ENCODE measurements at regions not wholly inside any gene's neighbourhood (a gene's known extent, or its start where the extent isn't known, plus 50 kb on each side); places are given as distances from the start of the nearest gene placed in this dataset.
A peak's percentile ranks its signal among the peaks of the same experiment; 100 is the strongest.

GRCh38 chr2:155630760-155631159, 701.8 kb downstream of the NR4A2 start:
- H3K9me3 ChIP-seq (ENCODE audit: control insufficient read depth in 2 of 2, low read length in 2 of 2): no peaks in the 10 kb centered on the region
- DNase-seq (no peak), ATAC-seq (ENCODE audit: low read depth in 2 of 2) (no peak)
- Mint-ChIP-seq H3K4me3 (no peak overlapping the region), H3K27ac (no peak overlapping the region), H3K9me3 (peaks cover 0 to 7% (median 0%) of the 10 kb centered on the region in 7 donors), H3K36me3 (no peaks in the 10 kb centered on the region), H3K27me3 (no peaks in the 10 kb centered on the region), H3K4me1 (no peaks in the 10 kb centered on the region)
- no peaks in the 10 kb centered on the region for H3K4me1 ChIP-seq (ENCODE audit: control insufficient read depth, insufficient read depth, low read length, poor library complexity, severe bottlenecking)
- H3K4me3 ChIP-seq (ENCODE audit: low read depth, low read length): no peak overlapping the region
- H3K27me3 ChIP-seq (ENCODE audit: control insufficient read depth, insufficient read depth, low read length): no peaks in the 10 kb centered on the region
- no peak overlapping the region for H3K27ac ChIP-seq (ENCODE audit: insufficient read depth, low read length, poor library complexity, severe bottlenecking)
- no peaks in the 10 kb centered on the region for H3K36me3 ChIP-seq (ENCODE audit: control insufficient read depth, insufficient read depth, low read length)

DNA sequence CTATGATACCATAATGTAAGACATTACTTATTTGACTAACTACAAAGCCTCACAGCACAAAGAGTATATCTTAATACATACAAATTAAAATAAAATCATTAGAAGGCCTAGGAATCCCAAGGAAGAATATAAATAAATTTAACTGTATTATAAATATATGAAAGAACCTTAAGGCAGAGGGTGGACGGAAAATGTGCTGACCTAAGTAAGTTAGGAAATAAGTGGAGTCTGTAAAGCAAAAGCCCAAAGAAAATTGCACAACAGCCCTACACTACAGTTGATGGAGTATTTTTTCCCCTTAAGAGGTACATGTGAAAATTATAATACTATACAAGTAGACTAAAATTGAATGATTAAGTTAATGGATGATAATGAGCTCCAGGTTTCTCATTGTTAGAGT, 710.1 kb downstream of the NR4A2 start:
- no peaks in the 10 kb centered on the region for H3K27me3 ChIP-seq (ENCODE audit: control insufficient read depth, insufficient read depth, low read length)
- H3K9me3 Mint-ChIP-seq: peaks cover 0 to 4% (median 0%) of the 10 kb centered on the region in 7 donors
- H3K4me1 ChIP-seq (ENCODE audit: control insufficient read depth, insufficient read depth, low read length, poor library complexity, severe bottlenecking): no peaks in the 10 kb centered on the region
- H3K4me1 Mint-ChIP-seq: no peaks in the 10 kb centered on the region
- no peak overlapping the region for H3K27ac ChIP-seq (ENCODE audit: insufficient read depth, low read length, poor library complexity, severe bottlenecking)
- no peaks in the 10 kb centered on the region for H3K9me3 ChIP-seq (ENCODE audit: control insufficient read depth in 2 of 2, low read length in 2 of 2)
- H3K4me3 ChIP-seq (ENCODE audit: low read depth, low read length): no peak overlapping the region
- no peak overlapping the region for H3K27ac Mint-ChIP-seq
- ATAC-seq (ENCODE audit: low read depth in 2 of 2) (no peak), DNase-seq (no peak)
- H3K4me3 Mint-ChIP-seq: no peak overlapping the region
- H3K27me3 Mint-ChIP-seq: no peaks in the 10 kb centered on the region
- no peaks in the 10 kb centered on the region for H3K36me3 ChIP-seq (ENCODE audit: control insufficient read depth, insufficient read depth, low read length)
- no peaks in the 10 kb centered on the region for H3K36me3 Mint-ChIP-seq

DNA sequence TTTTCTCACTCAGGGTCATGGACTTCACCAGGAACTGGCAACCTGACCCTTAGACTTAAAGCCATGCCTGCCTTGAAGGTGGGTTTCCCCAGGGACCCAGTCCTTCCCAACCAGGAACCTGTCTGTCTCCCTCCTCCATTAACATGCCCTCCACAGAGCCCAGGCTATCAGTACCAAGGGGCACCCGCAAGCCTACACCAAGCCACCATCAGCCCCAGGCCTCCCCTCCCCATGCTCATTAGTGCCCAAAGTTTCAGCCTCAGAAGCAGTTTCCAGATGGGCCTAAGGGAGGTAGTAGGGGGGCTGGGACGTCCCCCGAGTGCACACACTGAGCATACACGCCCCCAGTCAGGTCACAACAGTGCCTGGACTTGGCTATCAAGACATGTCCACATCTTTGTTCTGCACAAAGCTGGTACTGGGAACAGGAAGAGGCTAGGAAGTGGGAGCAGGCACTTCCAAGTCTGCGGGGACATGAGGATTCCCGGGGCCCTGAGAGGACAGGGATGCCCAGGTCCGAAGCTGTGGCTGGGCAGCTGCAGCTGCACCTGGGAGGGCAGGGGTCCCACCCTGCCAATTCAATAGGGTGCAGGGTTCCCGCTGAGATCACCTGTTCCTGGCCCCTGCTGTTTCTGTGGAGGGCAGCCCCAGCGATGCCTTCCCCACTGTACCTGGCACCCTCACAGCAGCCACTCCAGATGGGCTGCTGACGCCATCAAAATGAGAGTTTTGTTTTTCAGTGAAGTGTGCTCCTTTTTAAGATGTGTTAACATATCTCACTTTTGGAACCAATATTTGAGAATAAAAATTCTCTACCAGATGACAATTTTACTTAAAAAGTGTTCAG, 731.4 kb downstream of the NR4A2 start:
- DNase-seq: no peak

DNA sequence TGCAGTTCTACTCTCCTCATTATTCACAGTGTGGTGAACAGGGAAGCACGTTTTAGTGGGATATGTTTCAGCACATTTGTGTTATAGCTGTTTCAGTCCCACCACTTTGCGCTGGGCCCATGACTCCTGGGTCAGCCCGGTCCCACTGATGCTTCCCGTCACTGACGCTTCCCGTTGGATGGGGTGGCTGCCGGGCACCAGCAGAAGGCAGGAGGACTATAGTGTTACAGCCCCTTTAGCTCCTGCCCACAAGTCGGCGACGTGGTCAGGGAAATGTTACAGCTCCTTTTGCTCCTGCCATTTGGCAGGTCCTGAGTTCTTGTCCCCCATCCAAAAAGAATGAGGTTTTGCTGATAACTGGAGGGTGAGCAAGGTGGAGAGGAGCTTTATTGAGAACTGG, 732.2 kb downstream of the NR4A2 start:
- DNase-seq: no peak
- Mint-ChIP-seq H3K4me3 (no peak overlapping the region), H3K36me3 (no peaks in the 10 kb centered on the region), H3K27me3 (no peaks in the 10 kb centered on the region), H3K9me3 (peaks cover 0 to 10% (median 2%) of the 10 kb centered on the region in 7 donors), H3K27ac (no peak overlapping the region), H3K4me1 (no peaks in the 10 kb centered on the region)
- Histone ChIP-seq H3K4me1 (ENCODE audit: control insufficient read depth, insufficient read depth, low read length, poor library complexity, severe bottlenecking) (no peaks in the 10 kb centered on the region), H3K36me3 (ENCODE audit: control insufficient read depth, insufficient read depth, low read length) (no peaks in the 10 kb centered on the region), H3K4me3 (ENCODE audit: low read depth, low read length) (no peak overlapping the region), H3K9me3 (ENCODE audit: control insufficient read depth in 2 of 2, low read length in 2 of 2) (peaks cover 0 to 4% of the 10 kb centered on the region in 2 experiments), H3K27ac (ENCODE audit: insufficient read depth, low read length, poor library complexity, severe bottlenecking) (no peak overlapping the region), H3K27me3 (ENCODE audit: control insufficient read depth, insufficient read depth, low read length) (no peaks in the 10 kb centered on the region)
- peak in 1 of 2 donors; percentile 3 for ATAC-seq (ENCODE audit: low read depth in 2 of 2)

More for the DNA sequence above, 731.4 kb downstream of the NR4A2 start:
- Mint-ChIP-seq H3K27ac (no peak overlapping the region), H3K36me3 (no peaks in the 10 kb centered on the region), H3K9me3 (peaks cover 0 to 10% (median 2%) of the 10 kb centered on the region in 7 donors), H3K4me1 (no peaks in the 10 kb centered on the region), H3K4me3 (no peak overlapping the region), H3K27me3 (no peaks in the 10 kb centered on the region)
- Histone ChIP-seq H3K4me3 (ENCODE audit: low read depth, low read length) (no peak overlapping the region), H3K36me3 (ENCODE audit: control insufficient read depth, insufficient read depth, low read length) (no peaks in the 10 kb centered on the region), H3K4me1 (ENCODE audit: control insufficient read depth, insufficient read depth, low read length, poor library complexity, severe bottlenecking) (no peaks in the 10 kb centered on the region), H3K9me3 (ENCODE audit: control insufficient read depth in 2 of 2, low read length in 2 of 2) (peaks cover 0 to 4% of the 10 kb centered on the region in 2 experiments), H3K27me3 (ENCODE audit: control insufficient read depth, insufficient read depth, low read length) (no peaks in the 10 kb centered on the region), H3K27ac (ENCODE audit: insufficient read depth, low read length, poor library complexity, severe bottlenecking) (no peak overlapping the region)
- no peak for ATAC-seq (ENCODE audit: low read depth in 2 of 2)

DNA sequence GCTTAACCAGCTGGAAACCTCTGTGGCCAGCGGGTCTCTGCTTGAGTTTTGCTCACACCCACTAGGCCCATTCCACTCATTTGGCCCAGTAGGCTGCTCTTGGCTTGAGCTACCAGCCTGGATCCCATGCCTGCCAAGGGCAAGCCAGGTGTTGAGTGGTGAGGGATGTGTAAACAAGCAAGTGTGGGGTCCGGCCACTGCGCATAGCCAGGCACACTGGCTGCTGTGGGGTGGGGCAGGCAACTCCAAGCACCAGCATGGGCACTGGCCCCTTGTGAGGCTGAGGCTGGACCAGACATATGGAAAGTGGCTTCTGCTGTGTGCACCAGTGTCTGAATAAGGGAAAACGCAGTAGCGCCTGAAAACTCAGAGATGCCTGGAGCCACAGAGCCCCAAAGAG, 732.7 kb downstream of the NR4A2 start:
- peaks cover 0 to 10% (median 2%) of the 10 kb centered on the region in 7 donors for H3K9me3 Mint-ChIP-seq
- ATAC-seq (ENCODE audit: low read depth in 2 of 2) (no peak), DNase-seq (no peak)
- H3K27ac ChIP-seq (ENCODE audit: insufficient read depth, low read length, poor library complexity, severe bottlenecking): no peak overlapping the region
- no peak overlapping the region for H3K27ac Mint-ChIP-seq
- no peaks in the 10 kb centered on the region for H3K36me3 Mint-ChIP-seq
- no peaks in the 10 kb centered on the region for H3K27me3 Mint-ChIP-seq
- H3K27me3 ChIP-seq (ENCODE audit: control insufficient read depth, insufficient read depth, low read length): no peaks in the 10 kb centered on the region
- no peak overlapping the region for H3K4me3 ChIP-seq (ENCODE audit: low read depth, low read length)
- H3K9me3 ChIP-seq (ENCODE audit: control insufficient read depth in 2 of 2, low read length in 2 of 2): peaks cover 0 to 4% of the 10 kb centered on the region in 2 experiments
- no peaks in the 10 kb centered on the region for H3K36me3 ChIP-seq (ENCODE audit: control insufficient read depth, insufficient read depth, low read length)
- H3K4me3 Mint-ChIP-seq: no peak overlapping the region
- H3K4me1 Mint-ChIP-seq: no peaks in the 10 kb centered on the region
- no peaks in the 10 kb centered on the region for H3K4me1 ChIP-seq (ENCODE audit: control insufficient read depth, insufficient read depth, low read length, poor library complexity, severe bottlenecking)

- ATAC-seq (ENCODE audit: low read depth in 2 of 2) (no peak), DNase-seq (no peak)
- H3K4me3 ChIP-seq (ENCODE audit: low read depth, low read length): no peak overlapping the region
- Mint-ChIP-seq H3K27ac (no peak overlapping the region), H3K4me3 (no peak overlapping the region), H3K4me1 (no peaks in the 10 kb centered on the region), H3K27me3 (no peaks in the 10 kb centered on the region), H3K9me3 (peaks cover 0 to 15% (median 3%) of the 10 kb centered on the region in 7 donors), H3K36me3 (no peaks in the 10 kb centered on the region)
- H3K27me3 ChIP-seq (ENCODE audit: control insufficient read depth, insufficient read depth, low read length): no peaks in the 10 kb centered on the region
- H3K36me3 ChIP-seq (ENCODE audit: control insufficient read depth, insufficient read depth, low read length): no peaks in the 10 kb centered on the region
- H3K4me1 ChIP-seq (ENCODE audit: control insufficient read depth, insufficient read depth, low read length, poor library complexity, severe bottlenecking): no peaks in the 10 kb centered on the region
- H3K9me3 ChIP-seq (ENCODE audit: control insufficient read depth in 2 of 2, low read length in 2 of 2): peaks cover 0 to 6% of the 10 kb centered on the region in 2 experiments
- no peak overlapping the region for H3K27ac ChIP-seq (ENCODE audit: insufficient read depth, low read length, poor library complexity, severe bottlenecking)
These were observed 748.8 kb downstream of the NR4A2 start for GRCh38 chr2:155583674-155584195.

DNA sequence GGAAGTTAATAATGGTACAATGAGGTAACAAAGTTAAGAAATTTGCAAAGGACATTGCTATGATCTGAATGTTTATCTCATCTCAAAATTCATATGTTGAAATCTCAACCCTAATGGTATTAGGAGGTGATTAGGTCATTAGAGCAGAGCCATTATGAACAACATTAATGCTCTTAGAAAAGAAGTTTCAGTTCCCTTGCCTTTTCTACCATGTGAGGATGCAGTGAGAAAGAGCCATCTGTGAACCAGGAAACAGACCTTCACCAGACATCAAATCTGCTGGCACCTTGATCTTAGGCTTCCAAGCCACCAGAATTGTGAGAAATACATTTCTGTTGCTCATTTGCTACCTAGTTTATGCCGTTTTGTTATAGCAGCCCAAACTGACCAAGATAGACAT, 757.6 kb downstream of the NR4A2 start:
- no peak for ATAC-seq (ENCODE audit: low read depth in 2 of 2)
- Histone ChIP-seq H3K4me3 (ENCODE audit: low read depth, low read length) (no peak overlapping the region), H3K27ac (ENCODE audit: insufficient read depth, low read length, poor library complexity, severe bottlenecking) (no peak overlapping the region), H3K36me3 (ENCODE audit: control insufficient read depth, insufficient read depth, low read length) (no peaks in the 10 kb centered on the region), H3K27me3 (ENCODE audit: control insufficient read depth, insufficient read depth, low read length) (no peaks in the 10 kb centered on the region), H3K4me1 (ENCODE audit: control insufficient read depth, insufficient read depth, low read length, poor library complexity, severe bottlenecking) (no peaks in the 10 kb centered on the region), H3K9me3 (ENCODE audit: control insufficient read depth in 2 of 2, low read length in 2 of 2) (no peaks in the 10 kb centered on the region)
- no peaks in the 10 kb centered on the region for H3K36me3 Mint-ChIP-seq
- no peaks in the 10 kb centered on the region for H3K4me1 Mint-ChIP-seq
- peaks cover 0 to 14% (median 6%) of the 10 kb centered on the region in 7 donors for H3K9me3 Mint-ChIP-seq
- DNase-seq: no peak
- no peak overlapping the region for H3K27ac Mint-ChIP-seq
- no peak overlapping the region for H3K4me3 Mint-ChIP-seq
- no peaks in the 10 kb centered on the region for H3K27me3 Mint-ChIP-seq

DNA sequence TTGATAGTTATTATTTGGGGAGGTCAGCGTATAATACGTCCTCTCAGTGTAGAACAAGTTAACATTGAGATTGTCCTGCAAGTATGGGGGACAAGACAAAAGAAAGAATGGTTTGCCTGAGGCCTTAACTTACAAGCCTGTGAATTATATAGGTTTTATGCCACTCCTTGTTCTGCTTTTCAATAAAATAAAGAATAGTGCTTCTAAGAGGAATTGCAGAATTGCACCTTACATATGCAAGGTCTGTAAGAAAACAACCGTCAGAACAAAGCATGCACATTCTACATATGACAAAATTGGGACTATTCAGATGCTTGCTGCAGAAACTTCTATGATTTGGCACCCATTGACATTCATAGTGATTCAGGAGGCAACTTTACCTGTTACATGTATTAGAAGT, 785.0 kb downstream of the NR4A2 start:
- Histone ChIP-seq H3K4me1 (ENCODE audit: control insufficient read depth, insufficient read depth, low read length, poor library complexity, severe bottlenecking) (no peaks in the 10 kb centered on the region), H3K36me3 (ENCODE audit: control insufficient read depth, insufficient read depth, low read length) (no peaks in the 10 kb centered on the region), H3K9me3 (ENCODE audit: control insufficient read depth in 2 of 2, low read length in 2 of 2) (no peaks in the 10 kb centered on the region), H3K27me3 (ENCODE audit: control insufficient read depth, insufficient read depth, low read length) (no peaks in the 10 kb centered on the region), H3K27ac (ENCODE audit: insufficient read depth, low read length, poor library complexity, severe bottlenecking) (no peak overlapping the region), H3K4me3 (ENCODE audit: low read depth, low read length) (no peak overlapping the region)
- peaks cover 0 to 2% (median 0%) of the 10 kb centered on the region in 4 donors for H3K4me1 Mint-ChIP-seq
- H3K36me3 Mint-ChIP-seq: no peaks in the 10 kb centered on the region
- ATAC-seq (ENCODE audit: low read depth in 2 of 2): no peak
- H3K9me3 Mint-ChIP-seq: peaks cover 0 to 5% (median 3%) of the 10 kb centered on the region in 7 donors
- H3K27ac Mint-ChIP-seq: no peak overlapping the region
- DNase-seq: no peak
- H3K4me3 Mint-ChIP-seq: no peak overlapping the region
- H3K27me3 Mint-ChIP-seq: no peaks in the 10 kb centered on the region

Data from CD4-positive, CD25-positive, alpha-beta regulatory T cell (primary cell).